ENCODE measurements at regions not wholly inside any gene's neighbourhood (a gene's known extent, or its start where the extent isn't known, plus 50 kb on each side); places are given as distances from the start of the nearest gene placed in this dataset.

DNA sequence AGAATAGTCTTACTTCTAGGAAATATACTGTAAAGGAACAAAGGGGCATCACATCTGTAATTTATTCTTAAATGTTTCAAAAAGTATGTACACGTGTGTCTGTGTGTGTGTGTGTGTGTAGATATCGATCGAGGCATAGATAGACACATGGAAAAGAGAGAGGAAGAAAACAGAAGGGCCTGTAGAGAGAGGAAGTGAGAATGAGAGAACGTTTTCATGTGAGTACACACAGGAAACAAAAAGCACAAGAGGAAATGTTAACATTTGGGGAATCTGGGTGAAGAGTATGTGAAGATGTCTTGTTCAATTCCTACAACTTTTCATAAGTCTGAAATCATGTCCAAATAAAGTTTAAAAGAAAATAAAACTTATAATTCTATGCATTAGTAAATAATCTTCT, 286.5 kb upstream of the SORCS1 start:
- WGBS, result 63% methylated on average over 4 of the region's 4 CpGs
- no peaks in the 10 kb centered on the region for H3K27me3 ChIP-seq (ENCODE audit: control insufficient read depth in 4 of 4, insufficient read depth in 4 of 4, low read length in 3 of 4)
- DNase-seq (ENCODE audit: low spot score), result no peak

DNA sequence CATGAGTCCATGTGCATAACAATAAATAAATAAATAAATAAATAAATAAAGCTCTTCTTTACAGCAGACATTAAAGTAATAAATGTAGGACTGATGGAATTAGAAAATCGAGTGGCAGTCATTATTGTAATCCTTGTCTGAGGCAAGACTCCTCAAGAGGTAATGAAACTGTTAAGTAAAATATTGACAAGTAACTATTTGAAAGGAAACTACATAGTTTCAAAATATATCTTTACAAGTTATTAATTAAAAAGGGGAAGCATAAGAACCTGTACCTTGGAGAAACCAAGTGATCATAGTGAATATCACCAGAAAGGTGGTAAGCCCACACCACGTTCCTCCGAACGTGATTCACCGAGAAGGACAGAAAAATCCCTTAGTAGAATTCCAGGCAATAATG, 285.6 kb upstream of the SORCS1 start:
- 91% methylated on average over 5 of the region's 5 CpGs for WGBS
- no peak for DNase-seq (ENCODE audit: low spot score)
- no peaks in the 10 kb centered on the region for H3K36me3 ChIP-seq (ENCODE audit: control insufficient read depth in 4 of 4, insufficient read depth in 3 of 4, low read depth in 1 of 4, low read length in 3 of 4)
- no peaks in the 10 kb centered on the region for H3K9me3 ChIP-seq (ENCODE audit: control insufficient read depth in 4 of 4, low read length in 3 of 4)
- no peaks in the 10 kb centered on the region for H3K27me3 ChIP-seq (ENCODE audit: control insufficient read depth in 4 of 4, insufficient read depth in 4 of 4, low read length in 3 of 4)
- no peak overlapping the region for H3K27ac ChIP-seq (ENCODE audit: low read depth in 1 of 2, low read length in 2 of 2)
- H3K4me3 ChIP-seq (ENCODE audit: low read depth in 1 of 3, low read length in 3 of 3), result no peak overlapping the region
- H3K9ac ChIP-seq (ENCODE audit: low read depth in 1 of 2, low read length in 2 of 2), result no peak overlapping the region
- TF ChIP-seq EGR1 (IDR thresholded peaks at IDR 0.05; ENCODE audit: low read depth in 2 of 2) (no peak), TAF1 (conservative IDR thresholded peaks at IDR 0.05) (no peak), YY1 (IDR thresholded peaks at IDR 0.05) (no peak), NR2F2 (IDR thresholded peaks at IDR 0.05) (no peak), RAD21 (IDR thresholded peaks at IDR 0.05) (no peak), GABPA (IDR thresholded peaks at IDR 0.05 in 1 of 2, conservative IDR thresholded peaks at IDR 0.05 in 1 of 2) (no peak), FOXA2 (IDR thresholded peaks at IDR 0.05) (no peak), SP1 (IDR thresholded peaks at IDR 0.05) (no peak), RXRA (IDR thresholded peaks at IDR 0.05) (no peak), HNF4A (conservative IDR thresholded peaks at IDR 0.05) (no peak)
- TF ChIP-seq, protein P1, sequence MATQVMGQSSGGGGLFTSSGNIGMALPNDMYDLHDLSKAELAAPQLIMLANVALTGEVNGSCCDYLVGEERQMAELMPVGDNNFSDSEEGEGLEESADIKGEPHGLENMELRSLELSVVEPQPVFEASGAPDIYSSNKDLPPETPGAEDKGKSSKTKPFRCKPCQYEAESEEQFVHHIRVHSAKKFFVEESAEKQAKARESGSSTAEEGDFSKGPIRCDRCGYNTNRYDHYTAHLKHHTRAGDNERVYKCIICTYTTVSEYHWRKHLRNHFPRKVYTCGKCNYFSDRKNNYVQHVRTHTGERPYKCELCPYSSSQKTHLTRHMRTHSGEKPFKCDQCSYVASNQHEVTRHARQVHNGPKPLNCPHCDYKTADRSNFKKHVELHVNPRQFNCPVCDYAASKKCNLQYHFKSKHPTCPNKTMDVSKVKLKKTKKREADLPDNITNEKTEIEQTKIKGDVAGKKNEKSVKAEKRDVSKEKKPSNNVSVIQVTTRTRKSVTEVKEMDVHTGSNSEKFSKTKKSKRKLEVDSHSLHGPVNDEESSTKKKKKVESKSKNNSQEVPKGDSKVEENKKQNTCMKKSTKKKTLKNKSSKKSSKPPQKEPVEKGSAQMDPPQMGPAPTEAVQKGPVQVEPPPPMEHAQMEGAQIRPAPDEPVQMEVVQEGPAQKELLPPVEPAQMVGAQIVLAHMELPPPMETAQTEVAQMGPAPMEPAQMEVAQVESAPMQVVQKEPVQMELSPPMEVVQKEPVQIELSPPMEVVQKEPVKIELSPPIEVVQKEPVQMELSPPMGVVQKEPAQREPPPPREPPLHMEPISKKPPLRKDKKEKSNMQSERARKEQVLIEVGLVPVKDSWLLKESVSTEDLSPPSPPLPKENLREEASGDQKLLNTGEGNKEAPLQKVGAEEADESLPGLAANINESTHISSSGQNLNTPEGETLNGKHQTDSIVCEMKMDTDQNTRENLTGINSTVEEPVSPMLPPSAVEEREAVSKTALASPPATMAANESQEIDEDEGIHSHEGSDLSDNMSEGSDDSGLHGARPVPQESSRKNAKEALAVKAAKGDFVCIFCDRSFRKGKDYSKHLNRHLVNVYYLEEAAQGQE (IDR thresholded peaks at IDR 0.05), result no peak
- TF ChIP-seq, protein P2, sequence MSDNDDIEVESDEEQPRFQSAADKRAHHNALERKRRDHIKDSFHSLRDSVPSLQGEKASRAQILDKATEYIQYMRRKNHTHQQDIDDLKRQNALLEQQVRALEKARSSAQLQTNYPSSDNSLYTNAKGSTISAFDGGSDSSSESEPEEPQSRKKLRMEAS (IDR thresholded peaks at IDR 0.05), result no peak
- TF ChIP-seq, protein P3, sequence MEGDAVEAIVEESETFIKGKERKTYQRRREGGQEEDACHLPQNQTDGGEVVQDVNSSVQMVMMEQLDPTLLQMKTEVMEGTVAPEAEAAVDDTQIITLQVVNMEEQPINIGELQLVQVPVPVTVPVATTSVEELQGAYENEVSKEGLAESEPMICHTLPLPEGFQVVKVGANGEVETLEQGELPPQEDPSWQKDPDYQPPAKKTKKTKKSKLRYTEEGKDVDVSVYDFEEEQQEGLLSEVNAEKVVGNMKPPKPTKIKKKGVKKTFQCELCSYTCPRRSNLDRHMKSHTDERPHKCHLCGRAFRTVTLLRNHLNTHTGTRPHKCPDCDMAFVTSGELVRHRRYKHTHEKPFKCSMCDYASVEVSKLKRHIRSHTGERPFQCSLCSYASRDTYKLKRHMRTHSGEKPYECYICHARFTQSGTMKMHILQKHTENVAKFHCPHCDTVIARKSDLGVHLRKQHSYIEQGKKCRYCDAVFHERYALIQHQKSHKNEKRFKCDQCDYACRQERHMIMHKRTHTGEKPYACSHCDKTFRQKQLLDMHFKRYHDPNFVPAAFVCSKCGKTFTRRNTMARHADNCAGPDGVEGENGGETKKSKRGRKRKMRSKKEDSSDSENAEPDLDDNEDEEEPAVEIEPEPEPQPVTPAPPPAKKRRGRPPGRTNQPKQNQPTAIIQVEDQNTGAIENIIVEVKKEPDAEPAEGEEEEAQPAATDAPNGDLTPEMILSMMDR (IDR thresholded peaks at IDR 0.05; ENCODE audit: low read depth, low read length, missing input control), result no peak
- TF ChIP-seq, protein P4, sequence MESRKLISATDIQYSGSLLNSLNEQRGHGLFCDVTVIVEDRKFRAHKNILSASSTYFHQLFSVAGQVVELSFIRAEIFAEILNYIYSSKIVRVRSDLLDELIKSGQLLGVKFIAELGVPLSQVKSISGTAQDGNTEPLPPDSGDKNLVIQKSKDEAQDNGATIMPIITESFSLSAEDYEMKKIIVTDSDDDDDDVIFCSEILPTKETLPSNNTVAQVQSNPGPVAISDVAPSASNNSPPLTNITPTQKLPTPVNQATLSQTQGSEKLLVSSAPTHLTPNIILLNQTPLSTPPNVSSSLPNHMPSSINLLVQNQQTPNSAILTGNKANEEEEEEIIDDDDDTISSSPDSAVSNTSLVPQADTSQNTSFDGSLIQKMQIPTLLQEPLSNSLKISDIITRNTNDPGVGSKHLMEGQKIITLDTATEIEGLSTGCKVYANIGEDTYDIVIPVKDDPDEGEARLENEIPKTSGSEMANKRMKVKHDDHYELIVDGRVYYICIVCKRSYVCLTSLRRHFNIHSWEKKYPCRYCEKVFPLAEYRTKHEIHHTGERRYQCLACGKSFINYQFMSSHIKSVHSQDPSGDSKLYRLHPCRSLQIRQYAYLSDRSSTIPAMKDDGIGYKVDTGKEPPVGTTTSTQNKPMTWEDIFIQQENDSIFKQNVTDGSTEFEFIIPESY (IDR thresholded peaks at IDR 0.05), result no peak
- H3K4me1 ChIP-seq (ENCODE audit: control insufficient read depth in 4 of 4, insufficient read depth in 4 of 4, low read length in 3 of 4), result no peaks in the 10 kb centered on the region

More for the DNA sequence above, 286.5 kb upstream of the SORCS1 start:
- no peak for TF ChIP-seq YY1 (IDR thresholded peaks at IDR 0.05)
- TF ChIP-seq, protein P1 (IDR thresholded peaks at IDR 0.05), result no peak
- TF ChIP-seq GABPA (IDR thresholded peaks at IDR 0.05 in 1 of 2, conservative IDR thresholded peaks at IDR 0.05 in 1 of 2), result no peak
- H3K9me3 ChIP-seq (ENCODE audit: control insufficient read depth in 4 of 4, low read length in 3 of 4), result no peaks in the 10 kb centered on the region
- no peak overlapping the region for H3K4me3 ChIP-seq (ENCODE audit: low read depth in 1 of 3, low read length in 3 of 3)
- no peak overlapping the region for H3K9ac ChIP-seq (ENCODE audit: low read depth in 1 of 2, low read length in 2 of 2)
- H3K4me1 ChIP-seq (ENCODE audit: control insufficient read depth in 4 of 4, insufficient read depth in 4 of 4, low read length in 3 of 4), result no peaks in the 10 kb centered on the region
- no peak overlapping the region for H3K27ac ChIP-seq (ENCODE audit: low read depth in 1 of 2, low read length in 2 of 2)
- no peaks in the 10 kb centered on the region for H3K36me3 ChIP-seq (ENCODE audit: control insufficient read depth in 4 of 4, insufficient read depth in 3 of 4, low read depth in 1 of 4, low read length in 3 of 4)

All from liver (tissue), 8 donors.